ENCODE measurements at regions not wholly inside any gene's neighbourhood (a gene's known extent, or its start where the extent isn't known, plus 50 kb on each side); places are given as distances from the start of the nearest gene placed in this dataset.
"Not testable (repeated sequence)": the region's sequence is repeated elsewhere in the genome, so short reads cannot be mapped to it uniquely, and the experiment has no call there.

GRCh38 chr2:59180621-59181020, 939.5 kb upstream of the FANCL start:
- Histone ChIP-seq H3K27ac (ENCODE audit: low read depth, low read length) (no peak overlapping the region), H3K4me1 (ENCODE audit: insufficient read depth, low read length) (peaks cover 20% of the 10 kb centered on the region), H3K27me3 (ENCODE audit: control insufficient read depth in 1 of 2, insufficient read depth in 2 of 2, low read length in 2 of 2) (no peaks in the 10 kb centered on the region), H3K36me3 (ENCODE audit: insufficient read depth, low read length) (no peaks in the 10 kb centered on the region), H3K4me3 (ENCODE audit: low read depth in 1 of 2, low read length in 2 of 2) (no peak overlapping the region), H3K9ac (ENCODE audit: low read length) (no peak overlapping the region), H3K9me3 (ENCODE audit: low read length) (no peaks in the 10 kb centered on the region)

- no peak overlapping the region for H3K4me3 ChIP-seq (ENCODE audit: low read depth in 1 of 2, low read length in 2 of 2)
- H3K4me1 ChIP-seq (ENCODE audit: insufficient read depth, low read length) = peaks cover 20% of the 10 kb centered on the region
- H3K27ac ChIP-seq (ENCODE audit: low read depth, low read length) = no peak overlapping the region
- no peaks in the 10 kb centered on the region for H3K27me3 ChIP-seq (ENCODE audit: control insufficient read depth in 1 of 2, insufficient read depth in 2 of 2, low read length in 2 of 2)
- H3K36me3 ChIP-seq (ENCODE audit: insufficient read depth, low read length) = no peaks in the 10 kb centered on the region
- no peaks in the 10 kb centered on the region for H3K9me3 ChIP-seq (ENCODE audit: low read length)
- no peak overlapping the region for H3K9ac ChIP-seq (ENCODE audit: low read length)
These were observed 939.0 kb upstream of the FANCL start for GRCh38 chr2:59180111-59180510.

- Histone ChIP-seq H3K4me1 (ENCODE audit: insufficient read depth, low read length) (peaks cover 5% of the 10 kb centered on the region), H3K9ac (ENCODE audit: low read length) (no peak overlapping the region), H3K9me3 (ENCODE audit: low read length) (no peaks in the 10 kb centered on the region), H3K27me3 (ENCODE audit: control insufficient read depth in 1 of 2, insufficient read depth in 2 of 2, low read length in 2 of 2) (no peaks in the 10 kb centered on the region), H3K36me3 (ENCODE audit: insufficient read depth, low read length) (no peaks in the 10 kb centered on the region), H3K4me3 (ENCODE audit: low read depth in 1 of 2, low read length in 2 of 2) (no peak overlapping the region), H3K27ac (ENCODE audit: low read depth, low read length) (no peak overlapping the region)
These were observed 936.6 kb upstream of the FANCL start for GRCh38 chr2:59177748-59178147.

- no peak overlapping the region for H3K4me3 ChIP-seq (ENCODE audit: low read depth in 1 of 2, low read length in 2 of 2)
- H3K4me1 ChIP-seq (ENCODE audit: insufficient read depth, low read length) = peaks cover 5% of the 10 kb centered on the region
- no peak overlapping the region for H3K9ac ChIP-seq (ENCODE audit: low read length)
- H3K27me3 ChIP-seq (ENCODE audit: control insufficient read depth in 1 of 2, insufficient read depth in 2 of 2, low read length in 2 of 2) = no peaks in the 10 kb centered on the region
- no peaks in the 10 kb centered on the region for H3K9me3 ChIP-seq (ENCODE audit: low read length)
- no peaks in the 10 kb centered on the region for H3K36me3 ChIP-seq (ENCODE audit: insufficient read depth, low read length)
- no peak overlapping the region for H3K27ac ChIP-seq (ENCODE audit: low read depth, low read length)
These were observed 935.6 kb upstream of the FANCL start for GRCh38 chr2:59176737-59177136.

- H3K4me3 ChIP-seq (ENCODE audit: low read depth in 1 of 2, low read length in 2 of 2) = no peak overlapping the region
- no peaks in the 10 kb centered on the region for H3K27me3 ChIP-seq (ENCODE audit: control insufficient read depth in 1 of 2, insufficient read depth in 2 of 2, low read length in 2 of 2)
- H3K27ac ChIP-seq (ENCODE audit: low read depth, low read length) = no peak overlapping the region
- no peaks in the 10 kb centered on the region for H3K36me3 ChIP-seq (ENCODE audit: insufficient read depth, low read length)
- no peaks in the 10 kb centered on the region for H3K9me3 ChIP-seq (ENCODE audit: low read length)
- no peak overlapping the region for H3K9ac ChIP-seq (ENCODE audit: low read length)
- H3K4me1 ChIP-seq (ENCODE audit: insufficient read depth, low read length) = peaks cover 5% of the 10 kb centered on the region
These were observed 933.6 kb upstream of the FANCL start for GRCh38 chr2:59174536-59175243.

- no peaks in the 10 kb centered on the region for H3K36me3 ChIP-seq (ENCODE audit: insufficient read depth, low read length)
- no peaks in the 10 kb centered on the region for H3K27me3 ChIP-seq (ENCODE audit: control insufficient read depth in 1 of 2, insufficient read depth in 2 of 2, low read length in 2 of 2)
- no peak overlapping the region for H3K4me3 ChIP-seq (ENCODE audit: low read depth in 1 of 2, low read length in 2 of 2)
- no peak overlapping the region for H3K9ac ChIP-seq (ENCODE audit: low read length)
- no peaks in the 10 kb centered on the region for H3K9me3 ChIP-seq (ENCODE audit: low read length)
- no peak overlapping the region for H3K27ac ChIP-seq (ENCODE audit: low read depth, low read length)
- no peaks in the 10 kb centered on the region for H3K4me1 ChIP-seq (ENCODE audit: insufficient read depth, low read length)
These were observed 932.2 kb upstream of the FANCL start for GRCh38 chr2:59173325-59173724.

- H3K4me3 ChIP-seq (ENCODE audit: low read depth in 1 of 2, low read length in 2 of 2) = no peak overlapping the region
- no peak overlapping the region for H3K27ac ChIP-seq (ENCODE audit: low read depth, low read length)
- H3K4me1 ChIP-seq (ENCODE audit: insufficient read depth, low read length) = no peaks in the 10 kb centered on the region
- no peaks in the 10 kb centered on the region for H3K36me3 ChIP-seq (ENCODE audit: insufficient read depth, low read length)
- H3K9me3 ChIP-seq (ENCODE audit: low read length) = no peaks in the 10 kb centered on the region
- H3K9ac ChIP-seq (ENCODE audit: low read length) = no peak overlapping the region
- no peaks in the 10 kb centered on the region for H3K27me3 ChIP-seq (ENCODE audit: control insufficient read depth in 1 of 2, insufficient read depth in 2 of 2, low read length in 2 of 2)
These were observed 929.9 kb upstream of the FANCL start for GRCh38 chr2:59171019-59171418.

GRCh38 chr2:59168766-59169165, 927.6 kb upstream of the FANCL start:
- Histone ChIP-seq H3K9ac (ENCODE audit: low read length) (no peak overlapping the region), H3K4me3 (ENCODE audit: low read depth in 1 of 2, low read length in 2 of 2) (no peak overlapping the region), H3K9me3 (ENCODE audit: low read length) (no peaks in the 10 kb centered on the region), H3K4me1 (ENCODE audit: insufficient read depth, low read length) (no peaks in the 10 kb centered on the region), H3K27ac (ENCODE audit: low read depth, low read length) (no peak overlapping the region), H3K36me3 (ENCODE audit: insufficient read depth, low read length) (no peaks in the 10 kb centered on the region), H3K27me3 (ENCODE audit: control insufficient read depth in 1 of 2, insufficient read depth in 2 of 2, low read length in 2 of 2) (no peaks in the 10 kb centered on the region)

- Histone ChIP-seq H3K4me3 (ENCODE audit: low read depth in 1 of 2, low read length in 2 of 2) (no peak overlapping the region), H3K27me3 (ENCODE audit: control insufficient read depth in 1 of 2, insufficient read depth in 2 of 2, low read length in 2 of 2) (no peaks in the 10 kb centered on the region), H3K36me3 (ENCODE audit: insufficient read depth, low read length) (no peaks in the 10 kb centered on the region), H3K9ac (ENCODE audit: low read length) (no peak overlapping the region), H3K4me1 (ENCODE audit: insufficient read depth, low read length) (no peaks in the 10 kb centered on the region), H3K9me3 (ENCODE audit: low read length) (no peaks in the 10 kb centered on the region), H3K27ac (ENCODE audit: low read depth, low read length) (no peak overlapping the region)
These were observed 926.4 kb upstream of the FANCL start for GRCh38 chr2:59167514-59167913.

- not testable (repeated sequence) for H3K9ac ChIP-seq (ENCODE audit: low read length); H3K27ac ChIP-seq (ENCODE audit: low read depth, low read length); H3K9me3 ChIP-seq (ENCODE audit: low read length); H3K4me1 ChIP-seq (ENCODE audit: insufficient read depth, low read length); H3K36me3 ChIP-seq (ENCODE audit: insufficient read depth, low read length); H3K4me3 ChIP-seq (ENCODE audit: low read depth in 1 of 2, low read length in 2 of 2); H3K27me3 ChIP-seq (ENCODE audit: control insufficient read depth in 1 of 2, insufficient read depth in 2 of 2, low read length in 2 of 2)
These were observed 916.8 kb upstream of the FANCL start for GRCh38 chr2:59157908-59158307.

- Histone ChIP-seq H3K4me3 (ENCODE audit: low read depth in 1 of 2, low read length in 2 of 2) (no peak overlapping the region), H3K9me3 (ENCODE audit: low read length) (no peaks in the 10 kb centered on the region), H3K27me3 (ENCODE audit: control insufficient read depth in 1 of 2, insufficient read depth in 2 of 2, low read length in 2 of 2) (no peaks in the 10 kb centered on the region), H3K27ac (ENCODE audit: low read depth, low read length) (no peak overlapping the region), H3K4me1 (ENCODE audit: insufficient read depth, low read length) (no peaks in the 10 kb centered on the region), H3K9ac (ENCODE audit: low read length) (no peak overlapping the region), H3K36me3 (ENCODE audit: insufficient read depth, low read length) (no peaks in the 10 kb centered on the region)
These were observed 910.7 kb upstream of the FANCL start for GRCh38 chr2:59151805-59152204.

- Histone ChIP-seq H3K36me3 (ENCODE audit: insufficient read depth, low read length) (no peaks in the 10 kb centered on the region), H3K4me1 (ENCODE audit: insufficient read depth, low read length) (no peaks in the 10 kb centered on the region), H3K27ac (ENCODE audit: low read depth, low read length) (no peak overlapping the region), H3K27me3 (ENCODE audit: control insufficient read depth in 1 of 2, insufficient read depth in 2 of 2, low read length in 2 of 2) (no peaks in the 10 kb centered on the region), H3K4me3 (ENCODE audit: low read depth in 1 of 2, low read length in 2 of 2) (no peak overlapping the region), H3K9me3 (ENCODE audit: low read length) (no peaks in the 10 kb centered on the region), H3K9ac (ENCODE audit: low read length) (no peak overlapping the region)
These were observed 909.2 kb upstream of the FANCL start for GRCh38 chr2:59150217-59150849.

All from muscle layer of colon (tissue), 2 donors.